GM12878 (cell line): ENCODE measurements at regions not wholly inside any gene's neighbourhood (a gene's known extent, or its start where the extent isn't known, plus 50 kb on each side); places are given as distances from the start of the nearest gene placed in this dataset.

Experiments
- ATAC-seq: fragments of 200-7000 bp; cut with Tn5 transposase; 3 replicates; pipeline ENCODE4 v1.9.1; 2020; ENCODE audit warnings: mild to moderate bottlenecking, moderate library complexity
- BruUV-seq: library from RNA; stranded (reverse); fragments of 400-500 nt; replicated peaks from 2 replicates; lab custom pipeline; 2021; lab: Mats Ljungman, UMichigan
- CTCF ChIA-PET: fragments of 300-600 bp; sonication (Branson Sonifier 250); formaldehyde crosslinking; extraction: SDS; loops from one replicate; lab custom pipeline; 2021; ENCODE audit warnings: inconsistent platforms; lab: Yijun Ruan, JAX
- POLR2A ChIA-PET: fragments of 350-600 bp; formaldehyde crosslinking; extraction: SDS; loops from one replicate; lab custom pipeline; 2021; ENCODE audit warnings: inconsistent platforms; lab: Charles Lee
- RAD21 ChIA-PET: fragments of 300-600 bp; sonication (Branson Sonifier 250); formaldehyde crosslinking; loops from one replicate; lab custom pipeline; 2023; ENCODE audit warnings: antibody characterized with exemption; ENCODE audit not compliant: unreplicated experiment; lab: Charles Lee
- SMC1A ChIA-PET: fragments of 300-600 bp; sonication (Branson Sonifier 250); formaldehyde crosslinking; loops from one replicate; lab custom pipeline; 2023; ENCODE audit not compliant: unreplicated experiment, uncharacterized antibody; lab: Charles Lee
- DNase-seq: peaks from one replicate; pipeline ENCODE4 v3.0.0-alpha.2; 2011; ENCODE audit warnings: low read depth, low spot score
- FAIRE-seq: peaks from 3 replicates; lab custom pipeline; 2011; peaks lifted over from hg19 to GRCh38; lab: Jason Lieb, UNC
- H2AFZ ChIP-seq: 2 replicates; pipeline ENCODE4 v1.6.0; 2011; ENCODE audit warnings: low read depth, low read length, control low read depth; ENCODE audit not compliant: control insufficient read depth
- H3K27ac ChIP-seq: 2 replicates; pipeline ENCODE4 v1.5.1; 2011; ENCODE audit warnings: control low read depth; ENCODE audit not compliant: control insufficient read depth, insufficient read depth
- H3K27me3 ChIP-seq, 2 experiments: replicated peaks in 1 of 2; 2 replicates each; pipeline versions ENCODE4 v1.6.0 to v1.6.1; 2011; ENCODE audit warnings: low read length in 1 of 2; ENCODE audit not compliant: control insufficient read depth in 2 of 2, insufficient read depth in 2 of 2
- H3K36me3 ChIP-seq, 2 experiments: 2 replicates each; pipeline ENCODE4 v1.5.1; 2011; ENCODE audit warnings: low read length in 1 of 2; ENCODE audit not compliant: control insufficient read depth in 2 of 2, insufficient read depth in 2 of 2
- H3K4me1 ChIP-seq: 2 replicates; pipeline ENCODE4 v1.6.1; 2011; ENCODE audit warnings: mild to moderate bottlenecking, low read length, moderate library complexity, mixed read lengths; ENCODE audit not compliant: control insufficient read depth, insufficient read depth
- H3K4me2 ChIP-seq: 2 replicates; pipeline ENCODE4 v1.6.0; 2011; ENCODE audit warnings: control low read depth; ENCODE audit not compliant: control insufficient read depth, insufficient read depth
- H3K4me3 ChIP-seq: fragments of 200-600 bp; sonication (generic); 2 replicates; pipeline ENCODE4 v1.5.1; 2016
- H3K79me2 ChIP-seq: 2 replicates; pipeline ENCODE4 v1.6.0; 2011; ENCODE audit warnings: low read length; ENCODE audit not compliant: control insufficient read depth, insufficient read depth
- H3K9ac ChIP-seq: 2 replicates; pipeline ENCODE4 v1.8.0; 2011; ENCODE audit warnings: low read length, control low read depth, mixed read lengths; ENCODE audit not compliant: control insufficient read depth, insufficient read depth
- H3K9me3 ChIP-seq: replicated peaks from 3 replicates; pipeline ENCODE4 v1.5.1; 2011; ENCODE audit warnings: mild to moderate bottlenecking, low read length; ENCODE audit not compliant: control insufficient read depth, insufficient read depth
- H4K20me1 ChIP-seq: 2 replicates; pipeline ENCODE4 v1.6.0; 2011; ENCODE audit not compliant: control insufficient read depth, insufficient read depth
- CBFB ChIP-seq: IDR thresholded peaks from 2 replicates; pipeline ENCODE4 v1.6.1; 2016; ENCODE audit warnings: antibody characterized with exemption, low read depth
- HCFC1 ChIP-seq: fragments of 150-350 bp; IDR thresholded peaks from 2 replicates; pipeline ENCODE4 v1.6.1; 2014; ENCODE audit warnings: low read length
- HDGF ChIP-seq: fragments of 450-650 bp; IDR thresholded peaks from 2 replicates; pipeline ENCODE4 v1.6.1; 2016; ENCODE audit warnings: antibody characterized with exemption
- LARP7 ChIP-seq: fragments of 450-650 bp; IDR thresholded peaks from 2 replicates; pipeline ENCODE4 v1.6.1; 2017; ENCODE audit warnings: mild to moderate bottlenecking
- RAD21 ChIP-seq: IDR thresholded peaks from 2 replicates; pipeline ENCODE4 v1.6.1; 2011; ENCODE audit warnings: mild to moderate bottlenecking, low read depth, low read length, moderate library complexity; ENCODE audit not compliant: insufficient read depth
- REST ChIP-seq: IDR thresholded peaks from 2 replicates; pipeline ENCODE4 v1.6.1; 2012; ENCODE audit warnings: mild to moderate bottlenecking, low read depth, low read length
- SIN3A ChIP-seq: IDR thresholded peaks from 2 replicates; pipeline ENCODE4 v1.6.1; 2012; ENCODE audit warnings: low read depth, low read length, improper control_type of control experiment
- SIX5 ChIP-seq: IDR thresholded peaks from 2 replicates; pipeline ENCODE4 v1.6.1; 2011; ENCODE audit warnings: mild to moderate bottlenecking, low read depth, low read length, moderate library complexity; ENCODE audit not compliant: severe bottlenecking
- SMARCA5 ChIP-seq: fragments of 450-650 bp; IDR thresholded peaks from 2 replicates; pipeline ENCODE4 v1.6.1; 2017; ENCODE audit warnings: mild to moderate bottlenecking
- SUZ12 ChIP-seq: fragments of 200-600 bp; sonication (generic); IDR thresholded peaks from one replicate; pipeline ENCODE4 v1.6.1; 2018; ENCODE audit warnings: antibody characterized with exemption, mild to moderate bottlenecking; ENCODE audit not compliant: unreplicated experiment
- ZBED1 ChIP-seq: IDR thresholded peaks from 2 replicates; pipeline ENCODE4 v1.6.1; 2016; ENCODE audit warnings: borderline replicate concordance
- ZNF207 ChIP-seq: fragments of 450-650 bp; IDR thresholded peaks from 2 replicates; pipeline ENCODE4 v1.6.1; 2014; ENCODE audit warnings: antibody characterized with exemption, mild to moderate bottlenecking, borderline replicate concordance
- WGBS: methylation state at CpG from one replicate; pipeline ENCODE4 v1.1.6; 2016; ENCODE audit warnings: low lambda C conversion rate; ENCODE audit not compliant: insufficient replicate concordance, insufficient coverage; ENCODE audit errors: missing lambda C conversion rate; 5-methylcytosine and 5-hydroxymethylcytosine counted together
- in situ Hi-C: fragments of 300-500 bp; cut with MboI; formaldehyde crosslinking; loops from 9 replicates; pipeline ENCODE4 v1.14.3; 2018; ENCODE audit warnings: mixed read lengths
- intact Hi-C: fragments of 100-400 bp; cut with micrococcal nuclease; formaldehyde crosslinking; loops from one replicate; pipeline ENCODE4 v1.14.2; 2022; ENCODE audit not compliant: unreplicated experiment
- TF ChIP-seq, protein P1 (sequence below): fragments of 450-650 bp; IDR thresholded peaks from 2 replicates; pipeline ENCODE4 v1.6.1; 2017; ENCODE audit warnings: mild to moderate bottlenecking, moderate library complexity

DNA sequence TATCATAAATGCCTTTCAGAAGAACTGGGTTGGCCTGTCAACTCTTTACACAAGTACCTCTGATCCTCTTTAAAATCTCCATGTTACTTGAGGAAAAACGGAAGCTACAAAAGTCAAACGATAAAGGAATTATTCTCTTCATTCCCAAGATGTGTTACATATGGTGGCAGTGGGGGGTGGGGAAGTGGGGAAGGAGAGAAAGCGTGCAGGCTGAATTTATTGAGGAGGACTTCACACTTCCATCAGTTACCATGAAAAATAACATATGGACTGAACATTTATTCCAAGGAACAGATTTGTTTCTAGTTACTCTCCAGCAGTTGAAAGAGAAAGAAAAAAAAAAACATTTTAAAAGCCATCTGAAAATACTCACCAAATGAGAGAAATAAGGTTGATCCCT is 474.4 kb upstream of the DCN start:
- Histone ChIP-seq H3K36me3 (no peaks in the 10 kb centered on the region), H3K27me3 (no peaks in the 10 kb centered on the region), H2AFZ (no peak overlapping the region), H3K9me3 (no peaks in the 10 kb centered on the region), H3K4me2 (no peak overlapping the region), H3K4me1 (no peaks in the 10 kb centered on the region), H3K27ac (no peak overlapping the region), H3K4me3 (no peak overlapping the region), H3K9ac (no peak overlapping the region), H4K20me1 (no peaks in the 10 kb centered on the region), H3K79me2 (no peaks in the 10 kb centered on the region)
- DNase-seq (no peak), ATAC-seq (no peak), FAIRE-seq (no peak)
- 10% methylated on average over 3 of the region's 3 CpGs for WGBS
- ChIA-PET CTCF (interaction anchor here (1.3 kb wide), 1 partner anchor 79 kb away, joined by 3 read pairs; no protein-coding TSS in a partner anchor), SMC1A (interaction anchor here (0.7 to 2.9 kb wide), 6 partner anchors 11 to 988 kb away, joined by 3 to 8 read pairs (median 4); no protein-coding TSS in a partner anchor), POLR2A (interaction anchor here (0.7 kb wide), 1 partner anchor 11 kb away, joined by 3 read pairs; no protein-coding TSS in a partner anchor), RAD21 (no interaction called here)
- no TSS peak for BruUV-seq
- intact Hi-C loops: no loop called here
- in situ Hi-C loops: no loop called here
- no peak for TF ChIP-seq SIX5
- TF ChIP-seq SIN3A: no peak
- TF ChIP-seq, protein P1, sequence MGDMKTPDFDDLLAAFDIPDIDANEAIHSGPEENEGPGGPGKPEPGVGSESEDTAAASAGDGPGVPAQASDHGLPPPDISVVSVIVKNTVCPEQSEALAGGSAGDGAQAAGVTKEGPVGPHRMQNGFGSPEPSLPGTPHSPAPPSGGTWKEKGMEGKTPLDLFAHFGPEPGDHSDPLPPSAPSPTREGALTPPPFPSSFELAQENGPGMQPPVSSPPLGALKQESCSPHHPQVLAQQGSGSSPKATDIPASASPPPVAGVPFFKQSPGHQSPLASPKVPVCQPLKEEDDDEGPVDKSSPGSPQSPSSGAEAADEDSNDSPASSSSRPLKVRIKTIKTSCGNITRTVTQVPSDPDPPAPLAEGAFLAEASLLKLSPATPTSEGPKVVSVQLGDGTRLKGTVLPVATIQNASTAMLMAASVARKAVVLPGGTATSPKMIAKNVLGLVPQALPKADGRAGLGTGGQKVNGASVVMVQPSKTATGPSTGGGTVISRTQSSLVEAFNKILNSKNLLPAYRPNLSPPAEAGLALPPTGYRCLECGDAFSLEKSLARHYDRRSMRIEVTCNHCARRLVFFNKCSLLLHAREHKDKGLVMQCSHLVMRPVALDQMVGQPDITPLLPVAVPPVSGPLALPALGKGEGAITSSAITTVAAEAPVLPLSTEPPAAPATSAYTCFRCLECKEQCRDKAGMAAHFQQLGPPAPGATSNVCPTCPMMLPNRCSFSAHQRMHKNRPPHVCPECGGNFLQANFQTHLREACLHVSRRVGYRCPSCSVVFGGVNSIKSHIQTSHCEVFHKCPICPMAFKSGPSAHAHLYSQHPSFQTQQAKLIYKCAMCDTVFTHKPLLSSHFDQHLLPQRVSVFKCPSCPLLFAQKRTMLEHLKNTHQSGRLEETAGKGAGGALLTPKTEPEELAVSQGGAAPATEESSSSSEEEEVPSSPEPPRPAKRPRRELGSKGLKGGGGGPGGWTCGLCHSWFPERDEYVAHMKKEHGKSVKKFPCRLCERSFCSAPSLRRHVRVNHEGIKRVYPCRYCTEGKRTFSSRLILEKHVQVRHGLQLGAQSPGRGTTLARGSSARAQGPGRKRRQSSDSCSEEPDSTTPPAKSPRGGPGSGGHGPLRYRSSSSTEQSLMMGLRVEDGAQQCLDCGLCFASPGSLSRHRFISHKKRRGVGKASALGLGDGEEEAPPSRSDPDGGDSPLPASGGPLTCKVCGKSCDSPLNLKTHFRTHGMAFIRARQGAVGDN: no peak
- TF ChIP-seq LARP7: no peak
- TF ChIP-seq CBFB: no peak
- TF ChIP-seq HDGF: no peak
- no peak for TF ChIP-seq SUZ12
- TF ChIP-seq RAD21: no peak
- no peak for TF ChIP-seq ZNF207
- TF ChIP-seq HCFC1: no peak
- no peak for TF ChIP-seq SMARCA5
- no peak for TF ChIP-seq REST
- no peak for TF ChIP-seq ZBED1
